ENCODE measurements at regions not wholly inside any gene's neighbourhood (a gene's known extent, or its start where the extent isn't known, plus 50 kb on each side); places are given as distances from the start of the nearest gene placed in this dataset.

DNA sequence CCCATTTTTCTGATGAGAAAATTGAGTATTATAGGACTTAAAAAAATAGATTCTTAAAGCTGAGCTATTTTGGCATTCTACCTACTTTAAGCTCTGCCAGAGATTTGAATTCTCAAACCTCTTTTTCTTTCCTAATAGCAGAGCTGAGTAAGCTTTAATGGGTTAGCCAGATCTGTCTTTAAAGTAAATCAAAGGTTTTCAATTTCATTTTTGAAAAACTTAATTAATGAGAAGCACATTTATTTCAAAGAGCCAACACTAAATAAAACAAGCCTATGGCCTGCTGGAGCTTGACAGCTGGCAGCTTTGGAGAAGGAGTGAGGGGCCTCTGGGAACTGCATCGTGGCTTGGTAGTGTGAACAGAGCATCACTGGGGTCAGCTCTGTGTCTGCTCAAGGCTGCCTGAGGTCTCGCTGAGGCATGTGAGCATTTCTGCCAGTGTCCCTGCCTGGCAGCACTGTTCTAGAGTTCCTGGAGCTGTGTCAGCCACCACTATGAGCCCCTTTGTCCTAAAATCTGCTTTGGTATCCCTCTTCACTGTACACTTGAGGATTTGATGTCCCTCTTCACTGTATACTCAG lies 50.4 kb upstream of the PRSS23 start:
- H3K27ac ChIP-seq = no peak overlapping the region
- no peak for TF ChIP-seq CTCF (conservative IDR thresholded peaks at IDR 0.05)

- no peak for TF ChIP-seq CTCF (conservative IDR thresholded peaks at IDR 0.05)
- no peak overlapping the region for H3K27ac ChIP-seq
Measured at GRCh38 chr11:86749376-86749775, 51.0 kb upstream of the PRSS23 start.

GRCh38 chr11:86748296-86748695 lies 52.0 kb upstream of the PRSS23 start:
- no peak for TF ChIP-seq CTCF (conservative IDR thresholded peaks at IDR 0.05)
- no peak overlapping the region for H3K27ac ChIP-seq

GRCh38 chr11:86747801-86748200 lies 52.5 kb upstream of the PRSS23 start:
- no peak overlapping the region for H3K27ac ChIP-seq
- no peak for TF ChIP-seq CTCF (conservative IDR thresholded peaks at IDR 0.05)

DNA sequence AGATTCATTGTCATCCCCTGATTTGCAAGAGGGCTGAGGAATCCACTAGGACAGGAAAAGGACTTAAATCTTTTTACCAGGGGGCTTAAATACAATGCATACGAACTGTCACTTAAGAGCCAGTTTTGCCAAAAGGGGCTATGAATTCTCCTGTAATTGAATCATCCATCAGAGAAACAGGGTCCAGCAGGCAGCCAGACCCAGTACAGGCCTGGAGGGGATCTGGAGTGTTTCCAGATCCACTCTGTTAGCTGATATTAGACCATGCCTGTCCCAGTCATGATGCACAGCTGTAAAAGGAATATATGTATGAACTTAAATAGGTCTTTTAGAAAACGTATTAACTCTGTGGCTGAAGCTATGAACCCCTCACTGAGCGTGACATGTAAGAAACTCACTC lies 53.8 kb upstream of the PRSS23 start:
- TF ChIP-seq CTCF (conservative IDR thresholded peaks at IDR 0.05) = no peak
- H3K27ac ChIP-seq = no peak overlapping the region

DNA sequence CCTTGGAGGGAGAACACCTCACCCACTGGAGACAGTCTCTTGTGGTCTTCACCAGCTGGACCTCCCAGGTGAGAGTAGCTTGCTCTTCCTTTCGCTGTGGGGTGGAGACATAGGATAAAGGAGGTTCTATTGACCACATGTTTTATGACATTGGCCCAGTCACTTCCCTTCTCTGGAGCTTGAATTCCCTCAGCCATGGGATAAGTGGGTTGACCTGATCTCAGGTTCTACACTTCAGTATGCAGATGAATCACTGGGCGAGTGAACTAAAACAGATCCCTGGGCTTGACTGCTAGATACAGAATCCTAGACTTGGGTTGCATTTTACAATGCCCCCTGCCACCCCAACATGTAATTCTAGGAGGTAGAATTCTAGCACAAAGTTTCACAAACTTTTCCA lies 54.8 kb upstream of the PRSS23 start:
- no peak overlapping the region for H3K27ac ChIP-seq
- TF ChIP-seq CTCF (conservative IDR thresholded peaks at IDR 0.05) = no peak

DNA sequence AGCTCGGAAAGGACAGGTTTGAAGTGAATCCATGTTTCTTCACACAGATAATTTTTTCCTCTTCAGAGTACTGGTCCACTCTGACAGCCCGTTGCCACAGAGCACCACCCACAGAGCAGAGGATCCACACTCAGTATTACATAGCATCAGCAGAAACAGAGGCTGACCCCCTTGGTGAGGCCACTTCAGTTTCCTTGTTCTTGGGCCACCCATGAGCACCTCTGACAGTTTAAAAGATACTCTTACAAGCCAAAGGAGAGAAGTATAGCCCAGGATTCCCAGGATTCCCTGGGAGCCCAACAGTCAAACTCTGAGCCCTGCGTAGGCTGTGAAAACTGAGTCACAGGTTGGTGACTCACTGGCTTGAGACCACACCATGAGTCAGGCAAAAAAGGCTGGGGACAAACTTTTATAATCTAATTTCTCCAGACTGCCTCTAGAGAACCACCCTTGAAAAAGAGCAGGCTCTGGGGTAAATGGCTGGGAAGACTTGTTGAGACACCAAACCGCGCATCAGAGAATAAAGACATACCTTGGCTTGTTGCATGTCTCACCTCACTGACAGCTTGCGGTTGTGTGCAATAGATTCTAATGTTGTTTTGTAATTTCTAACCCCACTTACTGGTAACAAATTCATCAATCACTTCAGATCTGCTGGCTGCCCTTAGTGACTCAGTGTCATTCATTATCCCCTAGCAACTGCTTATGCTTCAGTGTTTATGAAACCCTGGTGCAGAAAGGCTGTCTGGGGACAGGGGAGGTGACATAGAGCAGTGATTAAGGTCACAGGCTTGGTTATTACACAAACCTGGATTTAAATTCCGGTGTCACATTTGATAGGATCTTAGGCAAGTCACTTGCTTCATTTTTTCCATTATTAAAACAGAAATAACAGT lies 56.9 kb upstream of the PRSS23 start:
- H3K27ac ChIP-seq = no peak overlapping the region
- TF ChIP-seq CTCF (conservative IDR thresholded peaks at IDR 0.05) = no peak
